Neutrophil (primary cell): ENCODE measurements at regions not wholly inside any gene's neighbourhood (a gene's known extent, or its start where the extent isn't known, plus 50 kb on each side); places are given as distances from the start of the nearest gene placed in this dataset.

Experiments used
- H3K27ac ChIP-seq: fragments of 200-600 bp; sonication (generic); 2 replicates; pipeline ENCODE4 v1.5.1; 2016; ENCODE audit warnings: mild to moderate bottlenecking, moderate library complexity
- H3K27me3 ChIP-seq: fragments of 200-600 bp; sonication (generic); 2 replicates; pipeline ENCODE4 v1.6.0; 2016; ENCODE audit warnings: mild to moderate bottlenecking
- H3K36me3 ChIP-seq: fragments of 200-600 bp; sonication (generic); 2 replicates; pipeline ENCODE4 v1.5.1; 2017
- H3K4me1 ChIP-seq, 2 experiments: fragments of 200-600 bp in 1 of 2; sonication (generic) in 1 of 2; 1 replicate in 1 of 2; 2 replicates in 1 of 2; pipeline versions ENCODE4 v1.5.1 to v1.6.1; 2013 to 2016; ENCODE audit warnings: low read depth in 1 of 2, low read length in 1 of 2, mild to moderate bottlenecking in 1 of 2, moderate library complexity in 1 of 2; ENCODE audit not compliant: control insufficient read depth in 1 of 2, insufficient read depth in 1 of 2
- H3K4me3 ChIP-seq, 2 experiments: fragments of 200-600 bp in 1 of 2; sonication (generic) in 1 of 2; 1 replicate in 1 of 2; 2 replicates in 1 of 2; pipeline ENCODE4 v1.5.1; 2013 to 2016; ENCODE audit warnings: low read depth in 1 of 2, low read length in 1 of 2, mild to moderate bottlenecking in 1 of 2, moderate library complexity in 1 of 2
- H3K9me3 ChIP-seq: fragments of 200-600 bp; sonication (generic); 2 replicates; pipeline ENCODE4 v1.5.1; 2016
- TF ChIP-seq, protein P1 (sequence below): fragments of 200-600 bp; sonication (generic); IDR thresholded peaks from 2 replicates; pipeline ENCODE4 v1.5.1; 2016; ENCODE audit warnings: antibody characterized with exemption

DNA sequence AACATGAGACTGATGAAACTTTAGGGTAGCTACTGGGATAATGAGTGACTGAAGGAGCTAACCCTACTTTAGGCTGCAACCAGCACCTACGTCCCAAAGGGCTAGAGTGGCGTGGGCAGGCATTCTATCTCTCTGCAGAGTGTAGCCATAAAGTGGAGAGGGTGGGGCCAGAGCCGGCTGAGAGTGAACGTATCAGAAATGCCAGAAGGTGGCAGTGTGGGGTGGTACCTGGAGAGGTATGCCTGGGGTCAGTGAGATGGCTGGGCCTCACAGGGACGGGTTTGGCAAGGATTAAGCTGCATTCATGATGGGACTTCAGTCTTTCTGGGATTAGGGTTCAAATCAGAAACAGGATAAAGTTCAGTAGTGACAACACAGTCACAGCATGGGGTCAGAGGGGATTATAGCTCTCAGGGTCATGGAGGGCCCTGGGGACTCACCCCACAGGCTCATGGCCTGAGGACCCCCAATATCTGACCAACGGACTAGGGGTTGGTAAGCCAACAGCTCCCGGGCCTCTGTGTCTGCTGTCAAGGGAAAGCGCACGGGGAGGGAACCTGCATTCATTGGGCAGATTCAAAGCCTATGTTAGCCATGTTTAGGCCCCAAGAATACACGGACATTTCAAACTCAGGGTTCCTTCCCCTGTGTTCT is 86.5 kb upstream of the FOXB1 start:
- H3K36me3 ChIP-seq, result no peaks in the 10 kb centered on the region
- TF ChIP-seq, protein P1, sequence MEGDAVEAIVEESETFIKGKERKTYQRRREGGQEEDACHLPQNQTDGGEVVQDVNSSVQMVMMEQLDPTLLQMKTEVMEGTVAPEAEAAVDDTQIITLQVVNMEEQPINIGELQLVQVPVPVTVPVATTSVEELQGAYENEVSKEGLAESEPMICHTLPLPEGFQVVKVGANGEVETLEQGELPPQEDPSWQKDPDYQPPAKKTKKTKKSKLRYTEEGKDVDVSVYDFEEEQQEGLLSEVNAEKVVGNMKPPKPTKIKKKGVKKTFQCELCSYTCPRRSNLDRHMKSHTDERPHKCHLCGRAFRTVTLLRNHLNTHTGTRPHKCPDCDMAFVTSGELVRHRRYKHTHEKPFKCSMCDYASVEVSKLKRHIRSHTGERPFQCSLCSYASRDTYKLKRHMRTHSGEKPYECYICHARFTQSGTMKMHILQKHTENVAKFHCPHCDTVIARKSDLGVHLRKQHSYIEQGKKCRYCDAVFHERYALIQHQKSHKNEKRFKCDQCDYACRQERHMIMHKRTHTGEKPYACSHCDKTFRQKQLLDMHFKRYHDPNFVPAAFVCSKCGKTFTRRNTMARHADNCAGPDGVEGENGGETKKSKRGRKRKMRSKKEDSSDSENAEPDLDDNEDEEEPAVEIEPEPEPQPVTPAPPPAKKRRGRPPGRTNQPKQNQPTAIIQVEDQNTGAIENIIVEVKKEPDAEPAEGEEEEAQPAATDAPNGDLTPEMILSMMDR, result no peak

DNA sequence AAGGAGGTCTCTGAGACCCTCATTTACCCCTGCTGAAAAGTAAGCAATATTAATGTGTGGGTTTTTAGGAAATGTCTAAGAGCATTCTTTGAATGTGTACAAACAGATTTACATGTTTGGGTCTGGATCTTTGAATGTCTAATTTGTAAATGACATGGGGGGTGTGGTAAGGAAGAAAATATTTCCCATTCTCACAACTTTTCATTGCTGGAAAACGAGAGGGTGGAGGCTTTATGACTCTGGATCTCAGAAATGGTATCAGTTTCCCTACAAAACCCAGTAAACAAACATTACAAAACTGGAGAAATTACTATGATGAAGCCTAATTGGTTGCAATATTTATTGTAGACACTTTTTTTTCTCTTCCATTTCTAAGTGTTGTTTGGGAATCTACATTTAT is 98.1 kb upstream of the FOXB1 start:
- no peaks in the 10 kb centered on the region for H3K4me1 ChIP-seq
- H3K27ac ChIP-seq, result no peak overlapping the region
- peaks cover 69% of the 10 kb centered on the region for H3K27me3 ChIP-seq
- H3K9me3 ChIP-seq, result no peaks in the 10 kb centered on the region
- TF ChIP-seq, protein P1, result no peak
- no peak overlapping the region for H3K4me3 ChIP-seq
- H3K36me3 ChIP-seq, result no peaks in the 10 kb centered on the region

More for the DNA sequence above, 86.5 kb upstream of the FOXB1 start:
- Histone ChIP-seq H3K27ac (no peak overlapping the region), H3K4me3 (no peak overlapping the region), H3K9me3 (no peaks in the 10 kb centered on the region), H3K27me3 (peaks cover 29% of the 10 kb centered on the region), H3K4me1 (no peaks in the 10 kb centered on the region)

DNA sequence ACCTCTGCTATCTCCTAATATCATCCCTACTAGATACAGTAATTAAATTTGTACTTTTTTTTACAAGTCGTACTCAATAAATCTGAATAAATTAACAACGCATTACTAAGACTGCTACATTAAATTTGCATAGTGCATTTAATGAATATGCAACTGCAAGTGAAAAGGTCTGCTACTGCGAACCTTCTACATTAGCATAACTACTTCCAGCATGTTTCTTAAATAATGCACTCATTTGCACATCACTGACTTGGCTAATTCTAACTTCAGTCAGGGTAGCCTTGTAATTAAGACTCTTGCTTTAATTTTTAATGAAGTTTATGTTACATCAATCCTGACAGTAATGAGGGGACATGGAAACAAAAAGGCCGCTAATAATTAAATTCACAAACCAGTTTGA is 98.9 kb upstream of the FOXB1 start:
- Histone ChIP-seq H3K27me3 (peaks cover 74% of the 10 kb centered on the region), H3K4me1 (no peaks in the 10 kb centered on the region), H3K27ac (no peak overlapping the region), H3K36me3 (no peaks in the 10 kb centered on the region), H3K4me3 (no peak overlapping the region), H3K9me3 (no peaks in the 10 kb centered on the region)
- TF ChIP-seq, protein P1, result no peak

DNA sequence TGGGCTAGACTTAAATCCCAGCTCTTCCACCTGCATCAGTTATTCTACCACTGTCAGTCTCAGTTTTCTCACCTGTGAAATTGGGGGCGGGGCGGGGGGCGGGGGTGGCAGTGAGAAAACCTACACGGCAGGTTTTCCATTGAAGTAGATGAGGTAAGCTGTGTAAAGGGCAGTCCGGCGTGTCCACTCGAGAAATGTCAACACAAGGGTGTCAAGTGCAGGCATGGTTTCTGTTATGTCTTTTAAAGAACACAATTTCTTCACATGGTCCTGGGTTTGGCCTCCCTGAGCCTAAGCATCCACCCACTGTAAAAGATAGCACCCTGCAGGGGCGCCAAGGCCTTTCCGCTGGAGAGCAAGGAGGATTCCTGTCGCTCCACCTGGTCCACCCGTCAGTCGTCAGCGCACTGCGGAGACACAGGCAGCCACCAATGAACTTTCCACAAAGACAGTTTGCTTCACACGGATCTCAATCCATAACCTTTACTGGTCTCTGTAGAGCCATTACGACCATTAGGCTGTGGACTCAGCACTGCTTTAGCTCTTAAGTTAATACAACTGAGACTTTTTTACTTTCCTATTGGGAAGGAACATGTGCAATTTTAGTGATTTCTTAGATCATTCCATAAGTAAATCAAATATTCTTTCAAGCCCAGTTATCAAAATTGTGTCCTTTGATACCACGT is 99.5 kb upstream of the FOXB1 start:
- Histone ChIP-seq H3K27me3 (peaks cover 70% of the 10 kb centered on the region), H3K36me3 (no peaks in the 10 kb centered on the region), H3K9me3 (no peaks in the 10 kb centered on the region), H3K4me1 (no peaks in the 10 kb centered on the region), H3K4me3 (no peak overlapping the region), H3K27ac (no peak overlapping the region)
- TF ChIP-seq, protein P1, result no peak

DNA sequence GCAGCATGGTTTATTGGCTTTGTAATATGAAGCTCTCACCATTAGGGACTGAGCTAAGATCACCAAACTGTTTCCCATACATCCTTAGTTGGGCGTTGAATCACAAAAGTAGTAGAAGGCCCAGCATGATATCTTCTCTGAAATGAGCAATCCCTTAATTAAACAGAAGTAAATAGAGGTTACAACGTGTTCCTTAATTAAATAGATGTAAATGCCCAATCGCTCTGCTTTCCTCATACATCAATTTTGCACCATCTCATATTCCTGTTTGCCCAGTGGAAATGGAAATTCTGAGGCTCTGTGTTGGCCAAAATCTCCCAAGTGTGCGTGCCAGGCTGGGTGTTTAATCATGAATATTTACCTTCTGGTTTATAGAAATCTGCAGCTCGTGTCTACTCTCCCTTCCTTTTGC is 107.4 kb upstream of the FOXB1 start:
- no peak overlapping the region for H3K4me3 ChIP-seq
- no peaks in the 10 kb centered on the region for H3K9me3 ChIP-seq
- TF ChIP-seq, protein P1, result no peak
- no peaks in the 10 kb centered on the region for H3K4me1 ChIP-seq
- no peak overlapping the region for H3K27ac ChIP-seq
- no peaks in the 10 kb centered on the region for H3K36me3 ChIP-seq
- peaks cover 17% of the 10 kb centered on the region for H3K27me3 ChIP-seq
